Mucosa of gallbladder (tissue), 1 donor: ENCODE measurements at regions not wholly inside any gene's neighbourhood (a gene's known extent, or its start where the extent isn't known, plus 50 kb on each side); places are given as distances from the start of the nearest gene placed in this dataset.

ENCODE experiments used
- DNase-seq: peaks from one replicate; pipeline ENCODE4 v3.0.0-alpha.2; 2020; ENCODE audit warnings: low spot score
- donor health status: DM: no; HTN: no; CAD: no.

DNA sequence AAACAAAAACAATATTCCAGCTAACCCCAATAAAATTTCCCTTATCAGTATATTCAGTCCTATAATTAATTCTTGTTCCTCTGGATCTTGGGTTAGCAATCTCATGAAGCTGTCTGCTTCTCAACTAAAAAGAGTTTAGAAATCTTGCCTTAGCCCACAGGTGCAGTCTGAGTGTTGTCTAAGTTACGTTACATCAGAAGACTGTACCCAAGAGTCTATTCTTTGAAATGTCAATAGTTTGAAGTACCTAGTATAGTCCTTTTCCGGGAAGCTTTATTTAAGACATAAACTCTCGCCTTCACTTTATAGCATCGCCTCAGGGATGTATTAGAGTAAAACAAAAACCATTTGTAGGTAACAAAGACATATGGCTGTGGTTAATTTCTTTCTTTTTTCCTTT, 465.1 kb downstream of the FUT8 start:
- DNase-seq: no peak

DNA sequence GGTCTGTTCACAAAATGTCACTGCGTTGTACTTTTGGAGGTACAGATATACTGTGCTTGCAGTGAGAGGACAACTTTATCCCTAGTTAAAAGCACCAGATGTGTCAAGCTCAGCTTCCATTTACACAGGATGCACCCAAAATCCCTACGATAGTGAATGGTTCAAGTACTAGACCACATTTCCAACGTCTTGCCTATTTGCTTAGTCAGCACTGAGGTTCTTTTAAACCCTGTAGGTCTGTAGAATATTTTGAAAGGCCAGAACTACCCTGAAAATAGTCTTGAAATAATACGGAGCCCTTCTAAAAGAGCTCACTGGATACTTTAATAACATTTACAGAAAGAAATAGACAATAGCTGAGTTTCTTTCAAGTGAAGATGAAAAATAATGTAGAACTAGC, 466.1 kb downstream of the FUT8 start:
- no peak for DNase-seq

DNA sequence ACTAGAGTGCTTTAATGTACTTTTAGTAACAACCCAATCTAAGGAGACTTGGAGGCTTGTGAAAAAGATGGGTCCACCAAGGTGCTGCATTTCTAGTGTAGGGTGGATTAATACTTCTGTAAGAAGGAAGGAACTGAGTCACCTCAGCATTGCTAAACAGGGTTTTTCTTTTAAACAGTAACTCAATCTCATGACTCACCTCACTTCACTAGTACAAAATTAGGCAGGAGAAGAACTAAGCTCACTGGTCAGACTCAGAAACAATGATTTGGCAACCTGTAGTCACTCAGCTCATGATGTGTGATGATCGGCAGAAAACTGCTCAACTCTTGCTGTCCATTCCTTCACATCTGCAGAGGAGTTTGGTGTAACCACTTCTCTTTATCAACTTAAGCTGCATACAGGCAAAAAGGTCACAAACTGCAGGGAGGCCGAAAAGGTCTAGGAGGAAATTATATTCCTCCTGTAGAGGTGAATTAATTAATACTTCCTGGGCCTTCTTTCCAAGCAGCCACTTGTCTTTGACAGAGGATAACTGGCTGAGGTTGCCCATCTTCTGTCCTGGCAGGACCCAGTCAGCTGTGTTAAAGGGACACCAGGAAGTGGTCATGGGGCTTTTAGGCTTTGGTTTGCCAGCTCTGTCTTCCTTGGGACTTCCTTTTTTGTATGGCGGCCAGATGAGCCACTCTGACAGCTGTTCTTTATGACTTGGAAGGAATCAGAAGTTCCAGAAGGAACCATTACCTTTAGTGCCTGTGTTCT, 466.9 kb downstream of the FUT8 start:
- DNase-seq: no peak

DNA sequence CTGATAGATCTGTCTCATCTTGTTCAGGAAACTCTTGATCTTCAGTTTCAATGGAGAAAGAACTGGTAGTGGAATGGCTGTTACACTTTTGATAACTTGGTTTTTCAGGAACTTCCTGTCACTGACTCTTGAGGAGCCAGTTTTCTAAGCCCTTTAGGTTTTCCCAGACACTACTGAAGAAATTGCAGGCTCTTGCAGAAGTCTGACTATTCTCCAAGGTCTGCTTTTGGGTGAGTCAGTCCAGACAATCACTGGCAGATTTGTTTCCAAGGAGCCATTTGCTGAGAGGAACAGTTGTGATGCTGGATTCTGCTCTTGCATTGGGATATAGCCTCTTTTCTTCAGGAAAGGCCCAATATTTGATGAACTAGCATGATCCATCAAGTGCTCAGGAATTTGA, 468.0 kb downstream of the FUT8 start:
- DNase-seq: no peak

DNA sequence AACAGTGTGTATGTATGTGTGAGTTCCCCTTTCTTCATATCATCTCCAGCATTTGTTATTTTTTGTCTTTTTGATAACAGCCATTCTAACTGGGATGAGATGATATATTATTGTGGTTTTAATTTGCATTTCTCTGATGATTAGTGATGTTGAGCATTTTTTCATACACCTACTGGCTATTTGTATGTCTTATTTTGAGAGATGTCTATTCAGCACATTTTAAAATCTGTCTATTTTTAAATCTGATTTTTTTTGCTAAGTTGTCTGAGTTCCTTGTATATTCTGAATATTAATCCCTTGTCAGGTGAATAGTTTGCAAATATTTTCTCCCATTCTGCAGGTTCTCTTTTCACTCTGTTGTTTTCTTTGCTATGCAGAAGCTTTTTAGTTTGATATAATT, 469.1 kb downstream of the FUT8 start:
- no peak for DNase-seq

DNA sequence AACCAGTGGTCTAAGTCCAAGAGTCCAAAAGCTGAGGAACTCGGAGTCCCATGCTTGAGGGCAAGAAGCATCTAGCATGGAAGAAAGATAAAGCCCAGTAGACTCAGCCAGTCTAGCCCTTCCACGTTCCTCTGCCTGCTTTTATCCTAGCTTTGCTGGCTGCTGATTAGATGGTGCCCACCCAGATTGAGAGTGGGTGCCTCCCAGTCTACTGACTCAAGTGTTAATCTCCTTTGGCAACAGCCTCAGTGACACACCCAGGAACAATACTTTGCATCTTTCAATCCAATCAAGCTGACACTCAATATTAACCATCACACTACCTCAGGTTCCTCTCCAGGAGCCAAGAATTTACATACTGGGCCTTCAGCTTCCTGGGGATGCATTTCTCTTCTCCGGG, 476.1 kb downstream of the FUT8 start:
- DNase-seq: no peak

DNA sequence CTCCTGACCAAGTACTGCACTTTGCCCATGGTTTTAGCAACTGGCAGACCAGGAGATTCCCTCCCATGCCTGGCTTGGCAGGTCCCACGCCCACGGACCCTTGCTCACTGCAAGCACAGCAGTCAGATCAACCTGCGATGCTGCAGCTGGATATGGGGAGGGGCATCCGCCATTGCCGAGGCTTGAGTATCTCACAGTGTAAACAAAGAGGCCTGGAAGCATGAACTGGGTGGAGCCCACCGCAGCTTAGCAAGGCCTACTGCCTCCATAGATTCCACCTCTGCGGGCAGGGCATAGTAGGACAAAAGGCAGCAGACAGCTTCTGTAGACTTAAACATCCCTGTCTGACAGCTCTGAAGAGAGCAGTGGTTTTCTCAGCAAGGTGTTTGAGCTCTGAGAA, 479.8 kb downstream of the FUT8 start:
- no peak for DNase-seq

DNA sequence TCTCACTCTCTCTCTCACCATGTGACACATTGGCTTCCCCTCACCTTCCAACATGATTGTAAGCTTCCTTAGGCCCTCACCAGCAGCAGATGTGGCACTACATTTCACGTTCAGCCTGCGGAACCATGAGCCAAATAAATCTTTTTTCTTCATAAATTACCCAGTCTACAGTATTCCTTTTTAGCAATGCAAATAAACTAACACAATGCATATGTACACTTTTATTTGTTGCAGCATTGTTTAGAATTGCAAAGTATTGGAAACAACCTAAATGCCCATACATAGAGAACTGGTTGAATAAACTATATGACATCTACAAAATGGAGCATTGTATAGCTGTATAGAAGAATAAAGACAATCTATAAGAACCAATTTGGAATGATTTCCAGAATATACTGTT, 487.6 kb downstream of the FUT8 start:
- no peak for DNase-seq

DNA sequence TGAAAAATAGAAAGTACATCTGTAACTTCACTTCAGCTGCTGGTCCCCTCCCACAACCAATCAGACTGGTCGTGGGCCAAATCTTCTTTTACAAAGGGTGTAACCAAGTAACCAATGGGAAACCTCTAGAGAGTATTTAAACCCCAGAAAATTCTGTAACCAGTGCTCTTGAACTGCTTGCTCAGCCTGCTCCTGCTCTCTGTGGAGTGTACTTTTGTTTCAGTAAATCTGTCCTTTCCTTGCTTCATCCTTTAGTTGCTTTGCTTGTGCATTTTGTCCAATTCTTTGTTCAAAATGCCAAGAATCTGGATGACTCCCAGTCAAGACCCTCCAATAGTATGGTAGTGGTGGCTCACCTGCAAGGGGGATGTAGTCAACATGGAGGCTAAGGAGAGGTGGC, 489.1 kb downstream of the FUT8 start:
- DNase-seq: no peak

DNA sequence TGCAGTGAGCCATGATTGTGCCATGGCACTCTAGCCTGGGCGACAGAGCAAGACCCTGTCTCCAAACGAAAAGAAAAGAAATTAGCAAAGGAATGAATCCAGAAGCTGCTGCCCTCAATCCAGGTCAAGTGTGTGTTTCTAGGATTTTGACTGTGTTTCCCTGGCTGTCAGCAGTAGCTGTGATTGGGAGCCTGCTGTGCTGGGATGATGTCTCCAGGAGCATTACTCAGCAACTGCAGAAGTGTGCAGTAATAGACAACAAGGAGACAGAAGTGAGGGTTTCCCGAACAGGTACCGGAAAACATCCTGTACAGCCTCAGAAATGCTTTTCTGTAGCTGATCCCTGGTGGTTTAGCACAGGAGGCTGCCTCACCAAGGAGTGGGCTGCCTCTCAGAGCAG, 492.5 kb downstream of the FUT8 start:
- no peak for DNase-seq

DNA sequence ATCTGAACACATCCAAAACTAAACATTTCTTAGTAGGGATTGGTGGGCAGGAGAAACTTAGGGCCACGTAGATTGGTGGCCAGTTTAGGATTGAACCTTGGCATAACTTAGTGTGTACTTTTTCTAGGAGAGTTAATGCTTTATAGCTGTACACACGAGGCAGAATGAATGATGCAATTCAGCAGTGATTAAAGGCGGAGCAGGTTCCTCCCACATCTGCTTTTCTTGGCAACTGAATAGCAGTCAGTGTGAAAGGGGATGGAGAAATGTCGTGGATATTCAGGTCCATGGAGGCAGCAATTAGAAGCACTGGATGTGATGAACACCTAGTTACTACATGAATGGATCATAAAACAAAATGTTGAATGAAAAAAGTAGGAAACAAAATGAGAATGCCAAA, 493.8 kb downstream of the FUT8 start:
- DNase-seq: no peak

DNA sequence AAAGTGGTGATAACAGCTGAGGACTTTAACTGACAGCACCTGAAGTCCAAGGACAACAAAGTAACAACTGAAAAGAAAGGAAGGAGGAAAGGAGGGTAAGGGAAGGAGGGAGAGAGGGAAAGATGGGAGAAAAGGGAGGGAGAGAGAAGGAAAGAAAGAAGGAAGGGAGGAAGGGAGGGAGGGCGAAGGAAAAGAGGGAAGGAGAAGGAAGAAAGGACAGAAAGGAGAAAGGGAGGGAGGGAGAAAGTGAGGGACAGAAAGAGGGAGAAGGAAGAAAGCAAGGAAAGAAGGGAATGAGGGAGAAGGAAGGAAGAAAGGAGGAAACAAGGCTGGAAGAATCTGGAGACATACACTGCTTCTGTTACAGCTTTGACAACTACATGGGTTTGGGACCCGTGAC, 494.4 kb downstream of the FUT8 start:
- DNase-seq: no peak

DNA sequence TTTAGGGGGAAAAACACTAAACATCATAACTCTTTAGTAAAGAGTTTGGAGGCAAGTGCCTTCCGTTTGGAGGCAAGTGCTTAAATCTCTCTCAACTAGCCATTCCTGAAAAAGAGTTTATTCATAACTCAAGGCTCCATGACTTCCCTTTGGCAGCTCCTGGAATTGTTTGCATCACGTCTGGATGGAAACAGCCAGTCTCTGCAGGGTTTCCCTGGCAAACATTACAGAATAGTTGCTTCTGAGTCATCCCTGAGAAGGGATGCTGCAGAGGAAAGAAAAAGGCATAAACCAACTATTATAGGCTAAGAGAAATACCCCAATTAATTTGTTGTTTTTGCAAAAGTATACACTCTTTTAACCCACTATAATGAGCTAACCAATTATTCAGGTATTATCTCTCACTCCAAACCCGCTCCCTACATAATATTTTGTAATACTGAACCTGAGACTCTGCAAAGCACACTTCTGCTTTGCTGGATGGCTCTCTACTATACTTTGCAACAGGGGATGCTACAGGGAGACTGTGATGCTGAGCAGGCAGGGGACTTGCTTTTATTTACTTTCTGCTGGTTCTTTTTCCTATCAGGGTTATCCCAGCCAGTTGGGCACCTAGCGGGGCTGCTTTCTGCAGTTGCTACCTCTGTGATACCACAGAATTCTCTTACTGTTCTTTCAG, 497.7 kb downstream of the FUT8 start:
- DNase-seq: no peak

DNA sequence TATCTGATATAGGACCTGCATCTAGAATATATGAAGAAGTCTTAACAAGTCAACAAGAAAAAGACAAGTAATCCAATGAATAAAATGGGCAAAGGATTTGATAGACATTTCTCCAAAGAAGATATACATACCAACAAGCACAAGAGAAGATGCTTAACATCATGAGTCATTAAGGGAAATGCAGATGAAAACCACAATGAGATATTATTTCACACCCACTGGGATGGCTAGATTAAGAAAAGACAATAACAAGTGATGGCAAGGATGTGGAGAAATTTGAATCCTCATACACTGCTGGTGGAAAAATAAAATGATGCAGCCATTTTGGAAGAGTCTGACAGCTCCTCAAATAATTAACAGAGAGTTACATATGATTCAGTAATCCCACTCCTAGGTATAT, 502.6 kb downstream of the FUT8 start:
- no peak for DNase-seq

DNA sequence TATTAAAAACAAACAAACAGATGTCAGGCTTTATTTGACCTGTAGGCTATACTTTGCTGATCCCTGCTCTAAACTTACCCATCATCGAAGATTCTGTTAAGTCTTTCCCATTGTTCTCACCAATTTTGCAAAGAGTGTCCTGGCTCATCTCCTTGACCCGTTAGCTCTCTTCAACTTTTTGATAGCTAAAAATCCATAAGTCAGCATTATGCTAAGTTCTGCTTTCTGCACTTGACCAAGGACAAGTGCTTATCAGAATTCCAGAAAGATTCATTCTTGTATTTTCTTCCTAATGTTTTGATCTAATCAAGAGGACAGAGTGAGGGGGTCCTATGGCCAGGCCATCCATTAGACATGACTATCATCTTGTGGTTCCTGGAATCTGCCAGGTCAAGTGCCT, 503.5 kb downstream of the FUT8 start:
- no peak for DNase-seq

DNA sequence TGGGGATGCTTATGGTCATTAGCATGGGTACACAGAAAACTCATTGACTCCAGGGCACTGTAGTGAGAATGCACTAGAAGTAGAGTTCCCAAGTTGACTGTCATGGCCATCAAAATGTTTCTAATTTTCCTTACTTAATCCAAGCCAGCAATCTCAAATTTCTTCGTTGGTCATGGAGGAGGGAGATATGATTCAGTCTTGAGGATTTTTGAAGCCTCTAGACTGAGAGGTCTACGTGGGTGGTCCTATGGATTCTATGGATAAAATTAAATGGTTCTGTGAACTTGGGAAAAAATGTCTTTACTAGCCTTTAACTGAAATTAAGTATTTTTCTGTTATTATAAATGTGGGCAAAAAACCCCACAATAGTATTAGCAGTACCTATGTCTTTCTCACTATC, 508.5 kb downstream of the FUT8 start:
- no peak for DNase-seq

DNA sequence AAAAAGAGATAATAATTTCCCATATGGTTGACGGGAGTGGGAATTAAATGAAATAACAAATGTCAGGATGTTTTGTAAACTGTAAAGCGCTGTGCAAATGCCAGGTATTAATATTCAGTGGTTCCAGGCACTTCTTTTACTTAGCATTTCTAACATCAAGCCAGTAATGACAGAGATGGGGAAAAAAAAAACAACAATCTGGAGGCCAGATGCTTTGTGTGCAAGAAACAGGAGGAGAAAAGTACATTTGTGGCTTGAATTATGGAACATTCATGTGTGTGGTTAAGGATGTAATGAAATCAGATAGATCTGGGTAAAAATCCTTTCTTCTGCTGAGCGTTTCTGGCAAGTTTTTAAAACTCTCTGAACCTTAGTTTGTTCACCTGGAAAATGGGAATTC, 509.6 kb downstream of the FUT8 start:
- DNase-seq: no peak

DNA sequence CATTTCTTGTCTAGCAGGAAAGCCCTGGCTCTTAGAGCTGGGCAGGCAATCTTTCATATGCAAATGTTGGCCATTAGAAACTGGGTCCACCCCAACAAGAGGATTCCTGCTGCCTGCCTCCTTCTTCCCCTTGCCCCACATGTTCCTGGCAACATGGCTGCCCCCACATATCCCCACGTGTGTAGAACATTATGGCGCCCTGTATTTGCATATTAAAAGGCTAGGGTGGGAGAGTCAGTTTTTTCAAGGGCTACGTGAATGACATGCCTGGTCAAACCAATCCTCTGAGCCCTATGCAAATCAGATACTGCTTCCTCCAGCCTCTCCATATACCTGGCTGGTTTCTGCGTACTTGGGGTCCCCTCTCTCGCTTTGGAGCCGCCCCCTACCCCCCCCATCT, 514.0 kb downstream of the FUT8 start:
- no peak for DNase-seq

DNA sequence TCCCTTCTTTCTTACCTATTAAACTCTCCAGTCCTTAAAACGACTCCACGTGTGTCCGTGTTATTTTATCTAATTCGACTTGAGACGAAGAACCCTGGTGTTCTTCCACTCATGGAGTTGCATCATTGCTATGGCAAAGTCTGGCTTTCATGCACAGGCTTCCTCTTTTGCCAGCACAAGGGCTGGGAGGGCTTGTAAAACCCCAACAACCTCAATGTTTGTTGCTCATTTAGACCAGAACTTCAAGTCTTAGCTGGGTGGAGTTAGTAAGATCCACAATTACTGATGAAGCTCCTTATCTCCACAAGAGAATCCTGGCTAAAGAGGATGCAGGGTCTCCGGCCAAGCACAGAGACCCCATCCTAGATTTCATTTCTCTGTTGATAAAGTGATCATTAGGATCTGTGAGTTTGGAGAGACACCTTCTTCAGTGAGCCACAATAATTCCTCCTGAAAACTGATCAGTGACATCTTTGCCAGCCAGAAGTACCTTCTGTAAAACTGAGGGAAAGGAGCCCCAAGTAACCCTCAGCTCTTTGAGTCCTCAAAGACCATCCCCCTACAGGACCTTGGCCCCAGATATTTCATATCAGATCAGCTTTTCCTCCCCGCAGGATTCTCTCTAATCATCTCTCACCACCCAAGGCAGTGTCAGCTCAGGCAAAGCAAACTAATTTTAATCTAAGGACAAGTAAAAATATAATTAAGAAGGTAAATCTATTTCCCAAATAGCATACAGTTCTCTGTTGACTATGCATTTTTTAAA, 514.6 kb downstream of the FUT8 start:
- DNase-seq: no peak

DNA sequence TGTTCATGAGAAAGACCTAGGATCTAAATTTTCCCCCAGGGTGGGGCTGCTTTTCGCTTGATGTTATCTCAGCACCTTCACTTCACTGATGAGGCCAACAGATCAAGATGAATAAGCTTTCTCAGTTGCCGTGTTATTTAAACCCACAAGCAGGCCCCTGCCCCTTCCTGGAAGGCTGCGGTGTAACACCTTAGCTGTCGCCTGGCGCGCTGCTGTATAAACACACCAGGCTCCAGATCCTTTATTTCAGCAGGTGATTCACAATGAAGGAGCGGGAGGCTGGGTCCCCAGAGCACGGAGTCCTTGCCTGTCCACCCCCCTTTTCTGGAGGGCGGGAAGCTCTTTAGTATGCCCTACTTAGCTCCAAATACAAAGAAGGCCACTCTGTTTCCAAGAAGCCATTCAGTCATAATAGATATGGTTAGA, 515.4 kb downstream of the FUT8 start:
- DNase-seq: no peak

DNA sequence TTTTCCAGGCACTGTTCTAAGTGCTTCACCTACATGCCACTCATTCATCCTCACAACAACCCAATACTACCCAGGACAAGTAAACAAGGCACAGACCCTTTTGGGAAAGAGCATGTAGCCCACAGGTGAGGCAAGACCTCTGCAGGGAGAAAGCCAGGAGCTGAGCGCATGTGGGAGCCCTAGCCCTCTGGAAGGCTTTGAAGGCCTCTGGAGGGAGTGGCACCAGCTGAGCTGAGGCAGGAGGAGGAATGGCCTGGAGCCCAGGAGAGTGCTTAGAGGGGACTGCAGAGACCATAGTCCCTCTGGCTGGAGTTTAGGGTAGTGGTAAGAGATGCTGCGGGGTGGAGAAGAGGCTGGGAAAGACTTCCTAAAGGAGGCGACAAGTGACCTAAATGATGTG, 516.5 kb downstream of the FUT8 start:
- DNase-seq: no peak

DNA sequence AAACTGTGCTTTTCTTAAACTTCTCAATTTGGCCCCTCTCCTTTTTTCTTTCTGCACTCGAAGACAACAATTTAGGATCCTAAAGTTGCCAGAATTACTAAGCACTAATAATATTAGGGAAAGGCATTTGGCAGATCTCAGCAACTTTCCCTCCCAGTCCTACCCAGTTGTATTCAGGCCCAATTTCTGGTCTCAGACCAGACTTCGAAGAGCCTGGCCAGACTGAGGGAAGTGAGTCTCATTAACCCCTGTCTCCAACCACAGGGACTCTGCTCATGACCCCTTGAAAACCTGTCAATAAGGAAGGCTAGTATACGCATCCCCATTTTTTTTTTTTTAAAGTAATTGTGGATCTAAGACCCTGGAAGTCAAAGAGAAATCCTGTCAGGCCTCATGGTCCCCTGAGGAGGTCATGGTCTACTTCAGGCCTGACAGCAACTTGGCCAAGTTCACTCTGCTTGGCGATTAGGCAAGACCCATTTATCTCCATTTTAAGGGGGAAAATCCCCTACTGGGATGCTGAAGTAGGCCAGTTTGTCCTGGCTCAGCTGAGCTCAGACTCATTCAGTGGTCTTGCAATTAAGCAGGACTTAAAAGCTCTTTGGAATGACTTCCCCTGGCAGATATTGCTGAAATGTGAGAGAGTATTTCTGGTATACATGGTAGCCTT, 521.0 kb downstream of the FUT8 start:
- DNase-seq: no peak

DNA sequence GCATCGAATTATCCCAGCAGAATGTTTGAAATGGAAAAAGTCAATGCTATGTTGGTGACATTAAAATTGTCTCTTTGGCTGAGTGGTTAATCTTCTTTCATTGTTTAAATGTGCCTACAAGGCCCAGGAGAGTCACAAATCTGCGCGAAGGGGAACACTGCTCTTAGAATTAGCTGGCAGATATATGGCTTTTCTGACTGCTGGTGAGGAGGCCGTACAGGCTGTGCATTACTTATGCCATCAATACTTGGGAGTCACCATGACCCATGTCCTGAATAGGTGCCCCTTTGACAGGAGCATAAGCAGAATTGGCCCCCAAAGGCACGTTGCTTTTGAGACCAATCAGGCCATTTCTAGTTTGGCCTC, 521.5 kb downstream of the FUT8 start:
- no peak for DNase-seq
